DMS79 treated with DMSO at 0.1 percent for 48 hours (cell line): ENCODE measurements at regions not wholly inside any gene's neighbourhood (a gene's known extent, or its start where the extent isn't known, plus 50 kb on each side); places are given as distances from the start of the nearest gene placed in this dataset.

Source experiments
- DNase-seq: peaks from one replicate; lab custom pipeline; 2025; lab: John Stamatoyannopoulos, UW

DNA sequence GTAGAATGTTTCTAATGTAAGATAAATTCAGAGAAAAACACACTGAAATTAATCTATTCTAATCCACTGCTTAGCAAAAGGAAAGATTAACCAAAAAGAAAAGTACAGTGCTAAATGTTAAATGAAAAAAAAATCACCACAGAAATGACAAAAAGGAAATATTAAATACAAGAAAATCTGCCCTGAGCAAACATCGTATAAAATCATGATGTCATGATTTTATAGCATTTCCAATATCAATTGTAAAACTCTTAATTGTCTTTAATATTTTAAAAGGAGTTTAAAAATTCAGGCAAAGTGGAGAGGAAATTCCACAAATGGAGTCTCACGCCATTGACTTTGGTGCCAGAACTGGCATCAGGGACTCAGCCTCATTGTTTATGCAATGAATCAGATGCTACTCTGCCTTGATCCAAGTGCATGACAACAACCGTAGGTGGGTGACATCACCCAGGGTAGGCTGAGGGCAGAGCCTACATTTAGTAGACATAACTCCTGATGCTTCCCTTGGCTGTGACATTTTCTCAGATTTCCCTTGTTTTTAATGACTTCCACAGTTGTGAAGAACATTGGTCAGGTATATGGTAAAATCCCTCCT, 696.8 kb downstream of the SEMA5A start:
- DNase-seq, result no peak

DNA sequence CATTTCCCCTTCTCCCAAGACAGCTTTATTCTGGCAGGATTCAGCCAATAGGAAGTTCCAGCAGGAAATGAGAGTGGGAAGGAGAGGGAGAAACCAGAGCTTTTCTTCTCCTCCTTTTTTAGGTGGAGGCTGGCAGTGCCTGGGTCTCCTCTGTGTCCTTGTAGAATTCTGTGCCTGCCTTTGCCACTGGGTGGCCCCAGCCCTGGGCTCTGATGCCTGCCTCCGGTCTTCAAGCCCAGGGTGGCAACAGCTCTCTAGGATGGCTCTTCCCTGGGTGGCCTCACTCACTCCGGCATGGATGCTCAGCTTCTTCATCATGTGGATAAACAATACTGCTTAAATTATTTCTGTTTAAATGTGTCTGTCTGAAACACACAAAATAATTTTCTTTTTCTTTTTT, 694.8 kb downstream of the SEMA5A start:
- DNase-seq, result no peak

DNA sequence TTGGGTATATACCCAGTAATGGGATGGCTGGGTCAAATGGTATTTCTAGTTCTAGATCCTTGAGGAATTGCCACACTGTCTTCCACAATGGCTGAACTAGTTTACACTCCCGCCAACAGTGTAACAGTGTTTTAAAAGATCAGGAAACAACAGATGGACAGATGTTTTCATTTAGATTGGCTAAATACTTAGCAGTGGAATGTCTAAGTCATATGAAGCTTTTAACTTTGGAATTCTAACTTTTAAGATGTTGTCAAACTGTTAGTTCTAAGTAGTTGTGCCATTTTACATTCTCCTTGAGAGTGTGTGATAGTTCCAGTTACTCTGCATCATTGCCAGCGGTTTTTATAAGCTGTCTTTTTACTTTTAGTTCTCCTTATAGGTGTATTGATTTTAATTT, 688.8 kb downstream of the SEMA5A start:
- DNase-seq, result no peak

DNA sequence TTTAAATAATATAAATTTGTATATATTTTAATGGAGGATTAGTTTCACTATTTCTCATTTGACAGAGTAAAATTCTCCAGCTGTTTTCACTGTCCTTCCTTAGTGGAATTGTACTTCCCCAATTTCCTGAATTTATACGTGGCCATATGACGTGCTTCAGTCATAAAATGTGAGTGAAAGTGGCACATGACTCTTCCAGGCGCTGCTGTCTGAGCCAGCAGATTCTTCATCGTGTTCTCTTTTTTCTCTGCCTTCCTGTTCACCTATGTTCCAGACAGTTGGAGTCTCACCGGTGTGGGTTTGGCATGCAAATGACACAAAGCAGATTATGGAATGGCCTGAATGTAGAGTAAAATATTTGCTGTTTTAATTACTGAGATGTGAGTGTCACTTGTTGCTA, 684.1 kb downstream of the SEMA5A start:
- no peak for DNase-seq

DNA sequence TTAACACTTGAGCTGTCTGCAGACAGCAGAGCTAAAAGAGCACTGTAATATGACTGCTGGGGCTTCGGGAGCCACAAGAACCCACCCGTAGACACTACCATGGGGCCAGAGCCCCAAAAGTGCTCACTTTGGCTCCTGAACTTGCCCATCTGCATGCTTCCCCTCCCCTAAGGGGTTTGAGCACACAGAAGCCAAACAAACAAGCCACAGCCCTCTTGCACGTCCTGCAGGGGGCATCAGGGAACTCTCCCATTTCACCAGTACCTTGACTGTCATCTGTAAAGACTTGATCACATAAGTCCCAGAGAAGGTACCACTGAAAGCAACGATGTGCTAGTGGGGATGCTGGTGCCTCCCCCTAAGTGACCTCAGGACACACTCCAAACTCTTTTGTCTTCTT, 681.8 kb downstream of the SEMA5A start:
- no peak for DNase-seq

DNA sequence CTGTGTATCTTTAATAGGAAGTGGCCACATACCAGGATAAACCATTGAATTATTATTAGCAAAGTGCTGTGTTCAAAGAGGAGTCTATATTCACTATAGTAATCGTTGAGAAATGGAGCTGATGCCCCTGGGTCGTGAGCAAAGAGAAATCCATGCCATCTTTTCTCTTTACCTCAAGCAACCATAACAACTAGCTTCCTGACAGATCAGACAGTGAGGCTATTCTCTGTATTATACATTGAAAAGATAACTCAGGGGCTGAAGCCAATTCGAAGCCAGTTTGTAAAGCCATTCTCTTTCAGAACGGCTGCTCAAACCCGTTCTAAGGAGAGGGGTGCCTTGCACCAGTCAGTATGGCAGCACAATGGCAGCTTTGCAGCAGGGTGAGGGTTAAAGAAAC, 680.6 kb downstream of the SEMA5A start:
- DNase-seq, result no peak

DNA sequence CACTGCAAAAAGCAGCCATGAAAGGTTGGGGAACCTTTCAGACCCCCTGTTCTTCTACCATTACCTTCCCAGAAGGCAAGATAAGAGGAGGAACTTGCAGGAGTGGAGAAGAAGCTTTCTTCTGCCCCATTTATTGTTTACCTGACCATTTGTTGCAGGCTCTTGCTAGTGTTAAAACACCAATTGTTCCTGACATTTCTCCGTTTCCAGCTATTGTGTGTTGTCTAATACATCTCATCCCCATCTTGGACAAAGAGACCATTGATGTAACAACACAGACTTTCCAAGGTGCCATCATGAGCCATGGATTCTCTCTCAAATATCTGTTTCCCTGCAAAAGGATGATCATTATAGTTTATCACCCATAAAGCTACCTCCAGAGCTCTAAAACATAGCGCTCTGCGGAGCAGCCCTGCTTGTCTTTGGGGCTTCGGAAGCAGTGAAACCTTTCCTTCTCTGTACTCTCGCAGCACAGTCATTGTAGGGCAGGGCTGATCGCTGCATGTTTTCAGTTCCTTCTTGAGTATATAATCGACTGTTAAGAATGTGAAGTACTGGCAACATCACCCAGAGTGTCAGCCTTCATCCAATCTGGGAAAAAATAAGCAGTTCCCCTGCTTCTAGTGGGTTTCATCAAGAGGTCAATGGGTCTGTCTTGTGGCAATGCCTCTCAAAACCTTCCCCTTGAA, 680.0 kb downstream of the SEMA5A start:
- DNase-seq, result no peak

DNA sequence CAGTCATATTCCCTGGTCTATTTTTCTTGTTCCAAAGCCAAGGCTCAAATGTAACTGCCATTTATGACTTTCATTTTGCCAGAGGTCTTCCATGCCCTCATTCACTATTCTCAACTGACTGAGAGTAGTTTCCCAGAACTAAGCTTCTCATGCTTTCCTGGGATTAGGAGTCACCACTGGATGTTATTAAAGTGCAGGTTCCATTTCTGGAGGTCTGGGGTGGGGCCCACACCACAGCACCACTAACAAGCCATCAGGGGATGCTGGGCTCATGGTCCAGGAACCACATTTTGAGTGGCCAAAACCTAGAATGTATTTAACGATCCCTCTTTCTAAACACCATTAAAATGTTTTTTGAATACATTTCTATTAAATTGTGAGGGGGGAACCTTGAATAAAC, 677.6 kb downstream of the SEMA5A start:
- DNase-seq, result no peak

DNA sequence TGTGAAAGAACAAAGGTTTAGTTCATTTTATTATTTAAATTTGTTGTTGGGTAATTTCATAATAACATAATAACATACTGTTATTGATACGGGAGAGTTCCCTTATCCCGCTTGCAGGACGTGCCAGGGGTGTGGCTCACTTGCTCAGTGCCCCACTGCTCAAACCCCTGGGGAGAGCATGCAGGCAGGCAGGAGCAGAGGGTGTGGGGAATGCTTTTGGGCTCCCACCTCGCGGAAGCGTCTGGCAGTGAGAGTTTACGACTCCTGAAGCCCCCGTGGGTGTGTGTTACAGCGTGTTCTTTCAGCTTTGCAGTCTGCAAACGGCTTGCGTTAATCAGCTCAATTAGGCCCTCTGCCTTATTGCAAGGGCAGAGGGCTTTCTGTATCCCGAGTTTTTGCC, 675.9 kb downstream of the SEMA5A start:
- DNase-seq, result no peak

DNA sequence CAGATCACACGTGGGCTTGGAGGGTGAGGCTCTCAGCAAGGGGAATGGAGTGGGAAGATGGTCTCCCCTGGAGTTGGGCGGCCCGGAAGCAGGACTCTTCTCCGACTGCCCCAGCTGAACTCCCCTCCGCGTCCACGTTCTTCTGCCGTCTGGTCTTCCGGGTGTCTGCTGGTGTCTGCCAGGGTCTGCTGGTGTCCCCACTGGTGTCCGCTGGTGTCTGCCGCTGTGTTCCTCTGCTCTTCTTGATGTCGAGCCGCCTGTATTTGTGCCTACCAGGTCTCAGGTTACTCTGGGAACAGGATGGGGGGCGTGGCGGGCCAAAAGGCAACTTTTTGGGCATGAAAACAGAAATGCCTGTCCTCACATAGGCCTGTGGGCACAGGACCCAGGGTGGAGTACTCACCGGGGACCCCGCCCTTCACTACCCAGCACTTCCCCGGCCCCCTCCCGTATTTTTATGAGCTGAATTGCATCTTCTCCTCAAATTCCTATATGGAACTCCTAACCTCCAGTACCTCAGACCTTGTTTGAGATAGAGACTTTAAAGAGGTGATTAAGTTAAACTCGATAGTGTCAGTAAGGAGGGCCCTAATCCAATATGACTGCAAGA, 675.4 kb downstream of the SEMA5A start:
- no peak for DNase-seq

DNA sequence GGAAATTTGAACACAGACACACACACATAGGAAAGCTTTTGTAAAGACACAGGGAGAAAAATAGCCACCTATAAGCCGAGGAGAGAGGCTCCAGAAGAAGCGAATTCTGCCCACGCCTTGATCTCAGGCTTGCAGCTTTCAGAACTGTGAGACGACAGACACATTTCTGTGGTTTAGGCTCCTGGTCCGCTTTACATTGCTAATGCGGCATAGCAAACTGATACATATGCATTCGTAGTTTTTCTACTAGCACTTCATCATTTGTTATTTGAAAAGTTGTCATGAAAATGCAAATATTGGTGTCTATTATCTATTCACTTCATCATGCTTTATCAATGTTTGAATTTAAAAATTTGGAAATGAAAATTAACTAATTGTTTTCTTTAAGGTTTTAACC, 674.9 kb downstream of the SEMA5A start:
- DNase-seq, result no peak

DNA sequence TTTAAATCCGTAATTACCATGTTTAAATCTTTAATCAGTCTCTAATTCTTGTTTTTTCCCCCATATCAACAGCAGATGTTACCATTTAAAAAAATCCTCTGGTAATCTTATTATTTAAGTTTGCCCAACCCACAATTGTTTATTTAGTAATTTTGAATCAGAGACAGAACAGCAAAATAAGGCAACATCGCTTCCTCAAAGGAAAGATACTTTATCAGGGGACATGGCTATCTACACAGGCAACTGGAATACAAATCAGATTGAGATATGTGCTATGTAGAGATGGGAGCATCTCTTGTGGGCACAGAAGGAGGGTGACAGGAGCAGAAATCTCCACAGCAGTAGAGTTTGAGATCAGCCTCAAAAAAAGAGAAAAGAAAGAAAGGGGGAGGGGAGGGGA, 674.4 kb downstream of the SEMA5A start:
- no peak for DNase-seq

DNA sequence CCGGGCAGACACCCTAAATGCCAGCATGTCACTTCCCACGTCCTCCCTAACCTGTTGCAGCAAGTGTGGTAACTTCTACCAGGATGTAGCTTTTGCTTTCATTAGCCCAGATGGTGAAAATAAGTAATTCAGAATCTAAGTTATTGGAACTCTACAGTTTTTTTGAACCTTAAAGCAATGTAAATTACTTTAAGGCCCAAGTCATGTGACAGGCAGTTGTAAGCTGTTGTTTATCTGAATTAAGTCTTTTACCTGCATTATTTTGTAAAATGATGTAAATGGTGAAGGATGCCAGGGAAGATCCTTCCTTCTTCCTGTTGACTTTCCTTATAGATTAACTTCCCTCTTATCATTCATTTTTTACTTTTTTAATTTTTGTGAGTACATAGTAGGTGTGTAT, 670.2 kb downstream of the SEMA5A start:
- DNase-seq, result no peak

DNA sequence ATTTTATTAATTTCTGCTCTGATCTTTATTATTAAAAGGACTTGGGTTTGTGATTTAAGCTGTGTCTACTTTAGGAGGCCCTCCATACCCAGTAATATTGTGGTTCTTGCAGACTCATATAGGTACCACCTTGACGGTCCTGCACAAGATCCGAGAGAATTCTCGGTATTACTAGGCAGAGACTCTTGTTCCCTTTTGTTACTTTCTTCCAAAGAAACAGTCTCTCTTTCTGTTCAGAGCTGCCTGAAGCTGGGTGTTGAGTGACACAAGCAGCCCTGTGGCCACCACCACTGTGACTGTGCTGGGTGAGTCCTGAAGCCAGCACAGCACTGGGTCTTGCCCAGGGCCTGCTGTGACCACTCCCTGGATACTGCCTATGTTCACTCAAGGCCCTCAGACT, 666.6 kb downstream of the SEMA5A start:
- no peak for DNase-seq

DNA sequence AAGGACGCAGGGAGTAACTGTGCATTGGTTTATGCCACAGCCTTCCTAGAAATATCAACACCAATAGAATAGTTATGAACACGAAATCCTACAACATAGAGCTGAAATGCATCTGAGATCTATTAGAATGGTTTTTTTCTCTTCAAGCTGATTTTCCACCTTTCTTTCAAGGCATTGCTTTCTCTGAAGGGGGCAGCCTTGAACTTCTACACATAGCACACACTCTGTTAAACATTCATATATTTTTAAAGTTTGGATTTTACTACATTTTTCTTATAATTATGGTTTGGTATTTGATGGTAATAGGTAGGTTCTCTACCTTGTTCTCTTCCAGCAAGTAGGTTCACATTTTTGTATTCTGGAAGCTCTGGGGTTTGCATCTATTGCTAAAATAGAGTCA, 661.8 kb downstream of the SEMA5A start:
- DNase-seq, result no peak

DNA sequence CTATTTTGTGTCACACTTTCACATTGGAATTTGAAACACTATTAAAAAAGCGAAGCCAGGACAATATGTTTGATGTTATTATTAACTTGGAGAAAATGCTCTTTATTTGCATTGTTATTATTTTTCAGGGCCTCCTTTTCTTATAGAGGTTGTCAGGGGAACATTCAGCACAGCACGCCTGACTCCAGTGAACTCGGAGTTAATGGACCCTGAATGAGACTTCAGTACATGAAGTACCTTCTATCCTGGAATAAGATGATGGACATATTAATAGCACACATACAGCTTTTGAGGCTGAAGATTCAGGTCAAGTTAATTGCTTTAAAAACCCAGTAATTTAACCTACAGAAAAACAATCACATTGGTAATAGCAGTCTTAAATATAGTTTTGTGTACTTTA, 652.9 kb downstream of the SEMA5A start:
- DNase-seq, result peak; percentile 6

DNA sequence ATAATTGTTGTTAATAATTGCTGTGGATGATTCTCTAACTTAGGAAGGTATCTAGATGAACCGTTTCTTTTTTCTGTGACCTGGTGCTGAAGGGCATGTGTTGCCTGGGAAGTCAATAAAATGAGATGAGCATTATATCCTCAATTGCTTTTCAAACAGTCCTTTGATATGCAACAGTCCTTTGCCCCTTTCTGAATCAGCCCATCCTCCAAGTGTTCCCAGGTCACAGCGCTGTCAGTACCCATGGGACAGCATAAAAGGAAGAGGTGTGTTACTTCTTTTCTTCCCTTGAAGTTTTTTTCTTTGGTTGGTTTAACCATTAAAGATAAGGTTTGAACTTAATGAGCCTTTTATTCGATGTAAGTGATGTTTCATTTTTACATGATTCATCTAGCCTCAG, 651.8 kb downstream of the SEMA5A start:
- DNase-seq, result no peak

DNA sequence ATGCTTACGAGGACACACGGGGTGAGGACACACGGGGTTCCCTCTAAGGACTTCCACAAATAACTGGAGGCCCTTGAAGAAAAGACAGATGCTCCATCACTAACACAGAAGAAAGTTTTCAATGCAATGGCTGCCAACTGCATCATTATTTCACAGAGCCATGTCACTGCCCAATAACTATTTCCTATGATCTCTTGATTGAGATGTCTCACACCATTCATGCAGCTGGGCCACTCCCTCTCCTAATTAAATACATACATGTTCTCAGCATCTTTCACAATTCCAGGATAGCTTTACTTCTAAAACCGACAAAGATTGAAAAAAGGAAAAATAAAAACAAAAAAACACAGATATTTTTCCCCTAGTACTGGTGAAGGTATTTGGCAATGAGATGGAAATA, 650.8 kb downstream of the SEMA5A start:
- DNase-seq, result no peak

DNA sequence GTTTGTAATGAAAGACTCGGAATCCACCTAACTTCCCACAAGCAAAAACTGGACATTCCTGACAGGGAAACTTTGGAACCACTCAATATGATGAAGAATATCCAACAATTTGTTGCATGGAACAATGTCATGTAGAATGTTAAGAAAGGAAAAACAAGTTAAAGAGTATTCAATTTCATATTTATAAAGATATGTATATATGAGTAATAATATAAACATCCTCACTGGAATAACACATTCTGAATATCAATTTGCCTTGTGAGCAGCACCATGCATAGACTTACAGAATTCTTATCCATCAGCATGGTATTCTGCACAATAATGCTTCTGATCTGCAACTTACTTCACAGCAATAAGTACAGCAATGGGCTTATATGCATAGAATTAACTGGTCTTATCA, 650.3 kb downstream of the SEMA5A start:
- DNase-seq, result no peak

DNA sequence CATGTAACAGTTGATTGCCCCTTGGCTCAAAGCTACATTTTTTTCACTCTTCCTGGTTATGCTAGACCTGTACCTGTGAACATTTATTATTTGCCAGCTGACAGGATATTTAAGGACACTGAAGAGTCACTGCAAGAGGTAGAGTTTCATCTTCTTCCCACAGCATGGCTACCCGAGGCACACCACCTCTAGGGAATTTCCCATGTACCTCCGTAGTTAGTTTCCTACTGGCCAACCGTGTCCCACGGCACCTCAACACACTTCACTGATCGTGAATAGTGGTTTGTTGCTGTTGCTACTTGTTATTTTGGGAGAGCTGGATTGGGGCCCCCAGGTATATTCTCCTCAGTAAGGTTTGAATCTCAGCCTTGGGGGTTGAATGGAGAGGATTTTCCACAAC, 648.6 kb downstream of the SEMA5A start:
- no peak for DNase-seq

DNA sequence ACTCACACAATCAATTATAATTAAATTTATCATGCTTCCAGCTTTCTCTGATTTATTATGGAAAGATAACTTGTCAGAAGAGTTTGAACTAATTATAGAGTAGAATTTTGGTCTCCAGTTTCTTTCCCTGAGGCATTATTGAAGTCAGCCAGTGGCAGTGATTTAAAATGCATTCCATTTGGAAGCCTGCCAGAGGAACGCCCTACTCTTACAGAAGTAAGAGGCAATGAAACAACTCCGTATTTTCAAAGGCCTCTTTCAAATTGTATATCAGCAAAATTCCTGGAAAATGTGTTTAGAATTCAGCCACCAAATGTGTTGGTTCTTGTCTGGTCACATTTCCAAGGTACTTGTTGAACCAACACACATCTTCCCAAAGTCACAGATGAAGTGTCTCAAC, 640.9 kb downstream of the SEMA5A start:
- peak; percentile 76 for DNase-seq

DNA sequence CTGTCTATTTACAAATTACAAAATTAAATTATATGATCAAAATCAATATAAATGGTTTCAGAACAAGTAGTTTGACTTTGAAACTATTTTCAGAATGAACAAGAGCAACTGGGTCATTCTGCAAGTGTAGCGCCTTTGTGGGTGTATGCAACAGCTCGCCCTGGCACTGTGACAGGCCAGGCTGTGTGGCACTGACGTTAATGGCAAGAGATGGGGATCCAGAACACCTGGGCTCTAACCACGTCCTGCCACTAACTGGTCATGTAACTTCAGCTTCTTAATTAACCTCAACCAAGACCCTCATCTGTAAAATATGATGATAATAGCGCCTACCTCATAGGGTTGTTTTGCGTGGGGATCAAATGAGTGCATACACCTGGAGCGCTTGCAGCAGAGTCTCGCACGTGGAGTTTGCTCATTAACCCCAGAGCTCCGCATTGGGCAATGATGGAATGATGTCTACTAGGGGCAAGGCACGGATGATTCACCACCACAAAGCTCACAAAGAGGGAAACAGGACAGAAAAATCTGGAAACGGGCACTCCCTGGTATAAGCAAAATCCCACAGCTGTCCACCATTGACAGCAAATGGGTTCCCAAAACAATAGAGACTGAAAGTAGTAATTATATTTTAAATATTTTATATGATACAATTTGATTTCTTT, 639.4 kb downstream of the SEMA5A start:
- DNase-seq, result no peak

DNA sequence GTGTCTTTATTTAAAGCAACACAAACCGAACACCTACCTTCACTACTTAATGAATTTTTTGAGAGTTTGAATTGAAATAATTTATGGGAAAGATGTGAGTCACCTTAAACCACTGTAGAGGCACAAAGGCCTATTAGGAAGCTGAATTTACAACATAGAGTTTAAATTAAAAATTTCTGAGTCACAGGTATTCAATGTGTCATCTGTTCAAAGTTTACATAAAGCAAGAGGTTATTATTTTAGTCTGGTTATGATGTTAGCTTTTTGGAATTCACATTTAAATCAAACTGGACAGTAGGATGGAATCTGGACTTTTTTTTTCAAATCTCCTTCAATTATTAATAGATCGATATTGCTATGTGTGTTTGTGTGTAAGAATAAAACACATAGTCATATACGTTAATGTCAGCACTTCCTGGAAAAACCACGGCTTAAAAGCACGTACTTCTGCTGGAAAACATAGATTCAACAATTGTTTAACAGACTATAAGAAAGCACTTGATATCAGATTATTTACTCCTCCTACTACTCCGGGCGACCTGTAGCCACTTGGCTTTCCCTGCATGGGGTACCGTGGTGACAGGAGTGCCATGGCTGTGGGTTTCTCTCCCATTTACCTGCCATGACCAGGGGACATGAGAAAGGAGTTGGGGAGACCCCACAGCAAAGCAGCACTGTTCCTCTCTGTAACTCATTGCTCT, 638.6 kb downstream of the SEMA5A start:
- DNase-seq, result no peak
